IPS-NIHi7 (cell line): ENCODE measurements at regions not wholly inside any gene's neighbourhood (a gene's known extent, or its start where the extent isn't known, plus 50 kb on each side); places are given as distances from the start of the nearest gene placed in this dataset.

ENCODE experiments used
- DNase-seq: peaks from one replicate; pipeline ENCODE4 v3.0.0; 2012; ENCODE audit warnings: mixed read lengths; ENCODE audit errors: extremely low spot score

DNA sequence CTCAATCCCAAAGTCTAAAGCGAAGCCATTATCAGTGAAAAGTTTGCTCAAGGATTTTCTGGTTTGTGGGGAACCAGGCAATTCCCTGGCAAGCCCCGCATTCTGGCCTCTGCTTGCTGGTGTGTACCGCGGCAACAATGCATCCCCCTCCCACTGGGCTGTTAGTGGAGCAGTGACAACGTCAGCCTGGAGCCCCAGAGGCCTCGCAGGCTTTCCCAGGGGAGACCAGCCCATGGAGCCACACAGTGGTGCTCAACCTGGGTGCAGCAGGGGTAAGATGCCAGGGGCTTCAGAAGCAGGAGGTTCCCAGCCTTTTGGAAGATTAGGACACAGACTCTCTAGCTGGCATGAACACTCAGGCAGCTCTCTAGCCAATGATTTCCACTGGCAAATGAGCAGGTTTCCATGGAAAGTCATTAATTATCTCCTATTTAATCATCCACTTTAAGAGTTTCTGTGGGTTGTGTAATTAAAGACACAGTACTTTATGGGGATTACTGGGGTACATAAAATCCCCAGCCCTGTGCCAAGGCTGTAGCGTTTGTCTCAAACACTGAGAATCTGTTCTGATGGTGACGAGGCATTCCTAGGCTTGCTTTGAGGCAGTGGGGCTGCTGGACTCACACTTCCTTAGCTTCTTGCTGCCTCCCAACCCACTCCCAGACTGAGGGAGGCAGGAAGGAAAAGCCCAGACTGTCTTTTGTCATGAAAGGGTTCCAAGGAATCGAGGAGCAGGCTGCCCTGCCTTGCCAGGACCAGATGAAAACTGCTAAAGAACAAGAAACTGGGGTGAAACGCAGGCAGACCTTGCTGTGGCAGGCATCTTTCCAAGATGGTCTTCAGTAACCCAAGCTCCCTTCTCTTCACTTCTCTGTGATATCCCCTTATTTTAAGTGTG, 411.9 kb upstream of the SHH start:
- no peak for DNase-seq

DNA sequence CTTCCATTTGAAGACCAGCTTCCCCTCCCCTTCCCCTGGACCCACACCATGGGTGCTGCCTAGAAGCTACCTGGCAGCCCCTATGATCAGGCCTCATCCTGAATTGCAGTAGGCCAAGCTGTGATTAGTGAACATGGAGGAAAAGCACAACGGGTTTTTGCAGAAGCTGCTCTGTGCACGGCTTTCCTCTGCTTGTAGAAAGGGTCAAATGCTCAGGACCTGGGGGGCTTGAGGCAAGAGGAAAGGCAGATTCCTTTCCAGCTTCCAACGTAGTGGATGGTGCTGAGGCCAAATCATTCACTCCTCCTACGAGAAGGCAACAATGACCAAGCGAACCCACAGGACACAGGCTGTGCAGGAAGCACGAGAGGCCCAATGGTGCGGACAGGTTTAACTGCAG, 410.3 kb upstream of the SHH start:
- DNase-seq: no peak

DNA sequence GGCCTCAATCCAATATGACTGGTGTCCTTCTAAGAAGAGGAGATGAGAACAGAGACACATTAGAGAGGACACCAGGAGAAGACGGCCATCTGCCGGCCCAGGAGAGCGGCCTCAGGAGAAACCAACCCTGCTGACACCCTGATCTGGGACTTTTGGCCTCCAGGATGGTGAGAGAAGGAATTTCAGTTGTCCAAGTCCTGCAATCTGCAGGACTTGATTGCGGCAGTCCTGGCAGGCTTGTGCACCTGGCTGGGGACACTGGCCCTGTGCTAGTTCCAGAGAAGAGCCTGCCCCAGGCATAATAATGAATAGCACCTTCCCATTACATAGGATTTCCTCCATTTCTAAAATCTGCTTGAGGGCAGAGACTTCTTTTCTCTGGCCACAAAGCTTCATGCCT, 409.9 kb upstream of the SHH start:
- DNase-seq: no peak

DNA sequence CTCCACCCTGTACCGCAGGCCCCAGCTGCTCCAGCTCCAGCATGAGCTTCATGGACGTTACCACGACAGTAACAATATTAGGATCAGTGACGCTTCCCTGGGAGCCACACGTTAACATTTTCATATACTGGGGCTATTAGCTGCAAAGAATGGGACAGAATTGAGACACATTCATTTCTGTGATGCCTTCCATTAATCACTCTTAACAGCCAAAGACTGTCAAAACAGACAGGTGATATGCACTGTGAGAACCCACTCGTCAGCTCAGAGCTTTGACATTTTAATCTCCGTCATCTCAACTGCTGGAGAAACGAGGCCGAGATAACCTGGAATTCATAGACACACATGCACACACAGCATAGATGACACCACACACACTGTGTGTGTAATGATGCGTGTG, 408.4 kb upstream of the SHH start:
- no peak for DNase-seq

DNA sequence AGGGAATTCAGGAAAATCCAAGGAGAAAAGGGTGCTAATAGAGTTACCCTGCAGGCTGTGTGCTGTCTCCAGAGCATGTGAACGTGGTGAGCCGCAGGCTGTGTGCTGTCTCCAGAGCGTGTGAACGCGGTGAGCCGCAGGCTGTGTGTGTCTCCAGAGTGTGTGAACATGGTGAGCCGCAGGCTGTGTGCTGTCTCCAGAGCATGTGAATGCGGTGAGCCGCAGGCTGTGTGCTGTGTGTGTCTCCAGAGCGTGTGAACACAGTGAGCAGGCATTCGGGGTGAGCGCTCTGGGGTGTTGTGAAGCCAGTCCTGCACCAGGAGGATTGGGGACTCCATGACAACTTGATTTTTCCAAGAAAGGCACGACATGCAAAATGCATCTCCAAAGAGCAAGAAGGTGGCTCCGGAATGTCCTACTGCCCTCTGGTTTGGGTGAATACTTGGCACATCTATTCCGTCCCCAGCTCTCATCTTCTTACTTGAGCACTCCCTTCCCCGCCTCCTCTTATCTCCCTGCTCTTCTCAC, 407.9 kb upstream of the SHH start:
- DNase-seq: no peak

DNA sequence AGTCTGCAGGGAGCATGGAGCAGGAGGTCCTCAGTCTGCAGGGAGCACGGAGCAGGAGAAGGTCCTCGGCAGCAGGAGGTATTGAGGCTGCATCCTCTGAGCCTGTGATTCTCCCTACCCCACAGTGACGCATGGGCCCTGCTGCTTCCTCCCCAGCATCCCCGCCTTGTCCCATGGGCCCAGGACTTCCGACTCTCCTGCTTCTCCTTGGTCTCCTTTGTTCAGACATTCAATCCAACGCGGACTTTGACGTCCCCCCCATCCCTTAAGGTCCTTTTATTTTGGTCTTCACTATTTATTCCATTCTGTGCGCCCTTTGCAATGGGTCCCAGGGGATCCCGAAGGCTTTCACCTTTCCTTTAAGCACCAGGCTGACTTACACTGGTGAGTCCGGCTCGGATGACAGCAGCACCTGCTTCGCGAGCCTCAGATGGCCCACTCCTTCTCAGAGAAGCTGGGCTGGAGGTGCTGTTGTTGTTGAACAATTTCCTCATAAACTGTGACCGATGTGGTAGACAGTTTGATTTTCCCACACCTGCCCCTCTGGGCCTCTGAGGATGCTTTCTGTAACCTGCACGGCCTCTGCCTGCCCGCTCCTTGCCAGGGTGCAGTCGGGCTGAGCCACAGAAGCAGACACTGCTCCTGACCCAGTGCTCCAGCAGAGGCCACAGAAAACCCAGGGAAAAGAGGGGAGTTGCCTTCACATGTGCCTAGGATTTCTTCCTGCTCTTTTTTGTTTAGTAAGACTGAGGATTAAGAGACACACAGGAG, 407.2 kb upstream of the SHH start:
- no peak for DNase-seq

DNA sequence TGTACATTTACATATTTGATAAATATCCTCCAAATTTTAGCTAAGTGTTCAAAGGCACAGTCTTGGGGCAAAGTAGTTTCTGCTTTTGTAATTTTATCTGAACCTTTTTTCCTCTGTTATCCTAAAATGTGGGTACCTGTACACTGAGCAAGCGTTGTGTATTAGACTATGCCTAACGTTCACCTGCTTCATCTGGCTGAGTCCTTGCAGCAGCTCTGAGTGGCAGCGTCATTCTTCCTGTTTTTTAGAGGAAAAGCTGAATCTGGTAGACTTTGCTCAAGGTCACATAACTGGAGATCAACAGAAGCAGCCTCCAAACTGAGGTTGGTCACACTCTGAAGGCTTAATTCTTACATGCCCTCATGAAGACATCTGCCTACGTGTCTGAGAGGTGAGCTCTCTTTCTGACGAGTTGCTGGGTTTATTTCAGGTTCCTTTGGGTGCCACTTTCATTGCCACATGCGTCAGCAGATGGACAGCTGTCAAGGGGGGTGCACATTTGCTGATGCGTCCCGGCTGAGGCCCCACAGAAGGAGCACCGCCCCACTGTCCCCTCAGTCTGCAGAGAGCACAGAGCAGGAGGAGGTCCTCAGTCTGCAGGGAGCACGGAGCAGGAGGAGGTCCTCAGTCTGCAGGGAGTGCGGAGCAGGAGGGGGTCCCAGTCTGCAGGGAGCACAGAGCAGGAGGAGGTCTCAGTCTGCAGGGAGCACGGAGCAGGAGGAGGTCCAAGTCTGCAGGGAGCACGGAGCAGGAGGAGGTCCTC, 406.5 kb upstream of the SHH start:
- DNase-seq: no peak

DNA sequence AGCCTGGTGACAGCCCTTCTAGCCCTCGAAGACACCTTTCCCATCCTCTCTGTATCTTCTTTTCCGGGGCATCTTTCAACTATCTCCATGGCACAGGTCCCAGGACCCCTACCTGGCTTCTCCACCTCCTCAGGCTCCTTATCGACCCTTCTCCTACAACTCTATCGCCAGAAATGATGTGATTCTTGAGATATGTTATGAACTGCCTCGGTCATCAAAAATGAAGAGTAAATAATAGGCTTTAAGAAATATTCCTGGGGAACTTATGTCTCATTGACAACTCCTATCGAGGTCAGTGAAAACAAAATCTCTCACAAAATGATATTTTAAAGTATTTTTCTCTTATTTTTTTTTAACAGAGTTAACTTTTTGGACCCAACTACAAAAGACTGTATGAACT, 405.5 kb upstream of the SHH start:
- DNase-seq: no peak

DNA sequence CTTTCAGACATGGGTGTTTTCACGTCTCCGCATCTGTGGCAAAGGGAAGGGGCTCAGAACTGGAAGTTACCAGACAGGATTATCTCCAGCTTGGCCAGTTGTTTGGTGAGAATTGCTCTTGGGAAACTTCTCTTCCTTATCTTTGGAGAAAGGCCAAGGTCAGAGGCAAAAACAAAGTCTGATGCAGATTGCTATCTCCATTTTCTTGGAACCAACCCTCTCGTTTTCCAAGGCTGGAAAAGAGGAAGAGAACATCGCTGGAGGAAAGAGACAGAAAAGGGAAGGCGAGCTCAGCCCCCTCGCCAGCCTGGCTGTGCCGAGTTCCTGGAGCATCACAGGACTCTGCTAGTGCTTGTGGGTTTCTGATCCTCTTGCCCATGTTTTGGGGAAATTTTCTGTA, 396.8 kb upstream of the SHH start:
- DNase-seq: no peak

DNA sequence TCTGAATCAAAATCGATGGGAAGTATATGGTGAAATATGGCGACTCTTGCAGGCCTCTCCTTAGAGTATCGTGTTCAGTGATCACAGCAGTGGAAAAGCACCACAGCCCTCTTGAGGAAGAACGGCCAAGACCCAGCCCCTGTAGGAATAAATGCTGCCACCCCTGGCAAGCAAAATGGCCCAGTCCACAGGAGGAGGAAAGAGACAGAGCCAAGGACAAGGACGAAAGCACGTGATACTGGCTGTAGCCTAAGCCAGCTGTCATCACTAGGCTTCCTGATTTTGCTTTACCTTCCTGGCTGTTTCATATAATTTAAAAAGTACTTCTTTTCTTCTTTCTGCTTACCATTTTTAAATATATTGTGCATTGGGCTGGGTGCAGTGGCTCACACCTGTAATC, 395.0 kb upstream of the SHH start:
- DNase-seq: no peak

DNA sequence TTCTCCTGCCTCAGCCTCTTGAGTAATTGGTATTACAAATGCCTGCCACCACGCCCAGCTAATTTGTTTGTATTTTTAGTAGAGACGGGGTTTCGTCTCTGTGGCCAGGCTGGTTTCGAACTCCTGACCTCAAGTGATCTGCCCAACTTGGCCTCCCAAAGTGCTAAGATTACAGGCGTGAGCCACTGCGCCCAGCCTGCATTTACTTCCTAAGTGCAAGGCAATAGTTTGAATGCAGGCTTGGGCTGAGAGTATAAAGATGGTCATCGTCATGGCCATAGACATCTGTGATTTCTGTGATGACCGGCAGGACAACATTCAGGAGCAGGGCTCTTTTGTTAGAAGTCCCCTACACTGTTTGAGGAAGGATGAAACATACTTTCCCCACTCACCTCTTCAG, 393.9 kb upstream of the SHH start:
- DNase-seq: no peak

DNA sequence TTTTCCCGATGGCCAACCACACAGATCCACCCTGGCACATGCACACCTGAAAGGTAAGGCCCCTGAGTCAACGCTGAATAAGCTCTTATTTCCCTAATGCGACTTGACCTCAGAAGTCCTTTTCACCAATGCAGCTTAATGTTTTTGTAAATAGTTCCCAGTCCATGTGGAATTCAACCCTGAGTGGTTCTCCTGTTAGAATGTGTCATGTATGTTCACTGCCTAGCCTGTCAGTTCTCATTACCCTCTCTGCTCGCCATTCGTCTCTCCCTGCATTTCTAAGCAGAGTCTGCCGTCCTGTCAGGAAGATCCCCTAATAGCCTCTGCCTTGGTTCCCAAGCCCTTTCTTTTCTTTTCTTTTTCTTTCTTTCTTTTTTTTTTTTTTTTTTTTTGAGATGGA, 392.6 kb upstream of the SHH start:
- no peak for DNase-seq

DNA sequence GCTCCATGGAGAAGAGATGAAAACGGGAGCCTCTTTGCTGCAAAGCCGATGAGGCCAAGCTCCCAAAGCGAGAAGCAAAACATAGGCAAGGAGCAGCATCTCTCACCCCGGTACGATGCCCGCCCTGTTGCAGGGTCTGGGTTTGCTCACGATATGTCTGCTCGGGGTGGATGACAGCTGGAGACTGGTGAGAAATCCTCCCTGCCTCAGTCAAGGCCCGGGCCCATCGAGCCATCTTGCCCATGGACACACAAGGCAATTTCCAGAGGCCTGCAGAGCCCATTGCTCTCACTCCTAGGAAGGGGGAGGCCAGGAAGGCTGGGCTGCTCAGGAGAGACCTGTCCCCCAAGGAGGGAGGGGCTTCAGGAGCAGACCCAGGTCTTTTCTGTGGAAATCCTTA, 391.7 kb upstream of the SHH start:
- DNase-seq: no peak

DNA sequence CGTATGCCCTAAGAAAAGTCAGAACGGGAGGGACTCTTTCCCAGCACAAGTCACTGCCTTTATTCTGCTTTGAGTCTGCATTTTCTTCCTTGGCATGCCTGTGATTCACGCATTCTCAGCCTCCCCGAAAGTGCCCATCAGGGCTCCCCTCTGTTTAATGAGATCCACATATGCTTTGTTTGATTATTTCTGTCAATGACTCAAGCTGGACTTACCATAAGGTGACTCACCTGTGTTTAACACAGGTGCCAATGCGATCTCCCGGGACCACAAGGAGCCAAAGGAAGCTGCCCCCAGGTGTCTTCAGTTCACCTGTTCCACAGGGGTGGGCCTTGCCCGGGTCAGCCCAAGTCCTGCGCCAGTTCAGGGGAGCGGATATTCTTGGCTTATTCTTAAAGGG, 386.0 kb upstream of the SHH start:
- DNase-seq: no peak

DNA sequence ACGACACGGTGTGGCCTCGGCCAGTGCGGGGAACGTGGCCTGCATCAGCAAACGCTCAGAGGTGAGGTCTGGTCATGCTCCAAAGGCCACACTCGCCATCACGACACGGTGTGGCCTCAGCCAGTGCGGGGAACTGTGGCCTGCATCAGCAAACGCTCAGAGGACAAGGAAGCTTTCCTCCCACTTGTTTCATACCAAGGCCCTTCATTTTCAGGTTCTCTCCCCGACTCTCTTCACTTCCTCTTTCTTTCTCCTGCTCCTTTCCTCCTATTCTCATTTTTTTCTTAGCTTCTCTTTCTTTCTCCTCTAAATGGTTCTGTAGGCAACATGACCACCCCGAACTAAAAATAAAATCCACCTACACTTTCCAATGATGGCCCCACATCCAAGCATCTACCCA, 384.4 kb upstream of the SHH start:
- no peak for DNase-seq

DNA sequence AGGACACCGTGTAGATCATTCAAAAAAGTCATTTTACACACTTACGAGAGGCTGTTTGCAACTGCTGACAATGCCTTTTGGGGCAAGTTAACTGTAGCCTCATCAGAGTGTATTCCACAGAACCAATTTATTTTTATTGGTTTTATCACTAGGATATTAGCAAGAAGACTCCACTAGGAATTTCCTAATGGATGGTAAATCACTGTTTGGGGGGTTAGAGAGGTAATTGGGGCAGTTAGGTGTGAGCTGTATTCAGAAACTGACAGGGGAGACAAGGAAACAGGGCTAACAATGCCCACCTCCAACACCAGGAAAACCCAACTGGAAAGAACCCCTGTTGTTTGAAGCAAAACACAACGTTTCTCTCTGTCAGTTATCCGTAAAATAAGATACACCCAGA, 383.0 kb upstream of the SHH start:
- no peak for DNase-seq

DNA sequence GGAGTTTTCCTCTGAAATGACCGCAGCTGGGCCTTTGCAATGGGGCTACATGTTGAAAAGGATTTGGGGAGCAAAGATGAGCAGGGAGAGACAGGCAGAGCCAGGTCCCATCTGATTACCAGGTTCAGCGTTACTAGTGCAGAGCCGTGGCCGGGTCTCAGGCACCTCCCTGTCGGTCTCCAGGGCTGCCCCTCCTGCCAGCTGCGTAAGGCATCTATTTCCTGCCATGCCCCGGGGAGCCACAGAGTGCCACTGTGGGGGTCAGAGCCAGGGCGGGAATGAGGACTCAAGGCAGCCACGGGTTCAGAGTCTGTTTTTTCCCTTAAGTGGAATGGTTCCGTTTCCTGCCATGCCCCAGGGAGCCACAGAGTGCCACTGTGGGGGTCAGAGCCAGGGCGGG, 382.6 kb upstream of the SHH start:
- no peak for DNase-seq

DNA sequence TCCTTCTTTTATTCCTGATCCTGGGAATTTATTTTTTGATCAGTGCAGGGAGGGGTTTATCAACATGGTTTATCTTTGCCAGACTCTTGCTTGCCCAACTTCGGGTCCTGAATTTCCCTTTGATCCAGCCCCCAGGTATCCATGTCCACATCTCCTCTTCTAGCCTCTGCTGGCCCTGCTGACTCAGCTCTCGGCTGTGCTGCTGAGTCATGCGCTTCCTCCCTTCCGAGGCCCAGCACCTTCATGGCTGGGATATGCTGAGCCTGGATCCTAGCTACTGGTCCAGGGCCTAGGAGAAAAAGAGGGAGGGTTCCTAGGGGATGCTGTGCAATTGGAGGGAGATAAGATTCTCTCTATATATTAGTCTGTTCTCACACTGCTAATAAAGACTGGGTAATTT, 380.7 kb upstream of the SHH start:
- DNase-seq: peak; percentile 36

DNA sequence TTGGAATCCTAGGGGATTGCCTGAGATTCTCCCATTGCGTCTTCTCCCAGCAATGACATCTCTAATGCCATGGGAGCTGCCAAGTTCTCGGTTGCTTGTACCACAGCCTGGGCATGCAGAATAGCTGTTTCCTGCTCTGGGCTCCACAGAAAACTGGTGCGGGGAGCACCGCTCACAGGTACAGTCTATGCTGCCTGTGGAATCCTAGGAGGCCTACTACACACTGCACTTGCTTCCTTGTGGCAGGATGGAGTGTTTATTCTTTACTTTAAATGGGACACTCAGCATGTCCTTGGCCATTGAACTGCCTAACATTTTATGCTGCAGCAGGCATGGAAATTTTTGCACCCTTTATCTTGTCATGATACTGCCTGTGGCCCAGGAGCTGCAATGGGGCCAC, 378.8 kb upstream of the SHH start:
- DNase-seq: no peak

DNA sequence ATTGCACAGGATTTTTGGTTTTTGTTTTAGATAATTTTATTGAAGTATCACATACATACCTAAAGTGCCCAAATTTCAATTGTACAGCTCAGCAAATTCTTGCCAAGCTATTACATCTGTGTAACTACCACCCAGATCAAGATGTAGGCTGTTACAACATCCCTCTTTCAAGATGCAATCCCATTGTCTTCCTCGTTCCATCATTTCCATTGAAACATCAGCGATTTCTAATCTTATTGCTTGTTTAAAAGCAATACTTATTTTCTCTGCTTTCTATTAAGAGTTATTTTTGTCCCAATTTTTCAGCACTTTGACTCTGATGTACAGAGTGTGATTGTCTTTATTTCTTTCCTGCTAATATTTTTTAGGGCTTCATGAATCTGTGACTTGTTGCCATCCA, 372.8 kb upstream of the SHH start:
- DNase-seq: no peak

DNA sequence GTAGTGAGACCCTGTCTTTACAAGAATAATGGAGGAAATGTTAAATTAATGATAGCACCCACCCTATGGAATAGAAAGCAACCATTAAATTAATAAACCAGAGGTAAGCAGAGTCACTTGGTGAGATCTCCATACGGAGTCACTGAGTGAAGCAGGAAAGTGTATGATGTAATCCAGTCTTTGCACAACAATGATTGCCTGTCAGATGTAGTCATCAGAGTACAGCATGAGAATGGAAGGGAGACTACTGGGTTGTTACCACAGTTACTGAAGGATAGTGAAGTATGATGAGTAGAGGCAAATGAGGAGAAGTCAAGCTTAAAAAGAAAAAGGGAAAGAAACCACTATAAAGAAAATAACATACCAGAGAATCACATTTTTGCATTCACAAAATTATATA, 371.9 kb upstream of the SHH start:
- no peak for DNase-seq

DNA sequence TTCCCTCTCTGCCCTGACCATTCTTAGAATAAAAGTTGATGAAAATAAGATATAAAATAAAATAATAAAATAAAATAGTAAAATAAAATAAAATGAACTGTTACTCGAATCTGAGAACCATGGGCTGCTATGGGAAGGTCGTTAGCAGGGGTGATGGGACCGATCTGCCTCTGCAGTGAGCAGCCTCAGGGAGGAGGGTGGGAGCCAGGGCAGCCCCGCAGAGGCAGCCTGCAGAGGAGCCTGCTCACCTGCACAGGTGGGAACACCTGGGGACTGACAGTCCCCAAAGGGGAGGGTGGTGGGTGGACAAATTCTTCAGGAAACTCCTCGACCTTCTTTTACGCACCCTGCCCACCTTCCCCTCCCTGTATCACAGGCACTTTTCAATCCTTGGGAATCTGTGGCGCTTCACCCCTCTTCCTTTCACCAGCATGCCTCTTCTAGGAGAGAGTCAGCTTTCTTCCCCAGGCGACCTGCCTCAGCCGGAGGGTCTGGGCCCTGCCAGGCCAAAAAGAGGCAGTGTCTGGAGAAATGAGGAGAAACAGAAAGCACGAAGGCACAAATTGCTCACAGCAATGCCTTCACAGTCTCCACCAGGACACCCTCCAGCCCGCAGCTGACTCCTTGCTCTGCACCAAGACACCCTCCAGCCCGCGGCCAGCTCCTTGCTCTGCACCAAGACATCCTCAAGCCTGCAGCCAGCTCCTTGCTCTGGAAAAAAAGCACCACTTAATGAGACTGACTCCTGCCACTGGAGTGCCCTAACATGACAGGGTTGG, 368.4 kb upstream of the SHH start:
- DNase-seq: no peak
